ENCODE measurements at regions not wholly inside any gene's neighbourhood (a gene's known extent, or its start where the extent isn't known, plus 50 kb on each side); places are given as distances from the start of the nearest gene placed in this dataset.

- Histone ChIP-seq H3K9ac (ENCODE audit: low read length) (no peak overlapping the region), H3K27ac (ENCODE audit: low read depth, low read length) (no peak overlapping the region), H3K36me3 (ENCODE audit: insufficient read depth, low read length) (no peaks in the 10 kb centered on the region), H3K4me2 (ENCODE audit: low read length) (no peak overlapping the region), H3K79me2 (ENCODE audit: insufficient read depth, low read length) (no peaks in the 10 kb centered on the region), H2AFZ (ENCODE audit: low read depth, low read length) (no peak overlapping the region), H3K4me3 (ENCODE audit: insufficient read depth, low read depth, low read length) (no peak overlapping the region), H4K20me1 (ENCODE audit: insufficient read depth, low read length) (no peaks in the 10 kb centered on the region), H3K27me3 (ENCODE audit: insufficient read depth, low read length) (no peaks in the 10 kb centered on the region), H3K4me1 (ENCODE audit: insufficient read depth, low read length) (peaks cover 8% of the 10 kb centered on the region), H3K9me3 (ENCODE audit: insufficient read depth, low read depth, low read length) (no peaks in the 10 kb centered on the region)
- H3K27ac Mint-ChIP-seq (ENCODE audit: unreplicated experiment) = no peak overlapping the region
- H3K27me3 Mint-ChIP-seq (ENCODE audit: low read depth, unreplicated experiment) = peaks cover 3% of the 10 kb centered on the region
- no peak overlapping the region for H3K4me3 Mint-ChIP-seq (ENCODE audit: unreplicated experiment)
- H3K36me3 Mint-ChIP-seq (ENCODE audit: low read depth, unreplicated experiment) = no peaks in the 10 kb centered on the region
- DNase-seq (ENCODE audit: low read depth) (no peak), FAIRE-seq (no peak)
- H3K9me3 Mint-ChIP-seq (ENCODE audit: unreplicated experiment) = no peaks in the 10 kb centered on the region
- H3K4me1 Mint-ChIP-seq (ENCODE audit: low read depth, unreplicated experiment) = peaks cover 6% of the 10 kb centered on the region
- no peak for TF ChIP-seq EZH2 (IDR thresholded peaks at IDR 0.05; ENCODE audit: insufficient read depth, low read length)
- TF ChIP-seq CTCF (IDR thresholded peaks at IDR 0.05; ENCODE audit: insufficient read depth, low read depth, low read length) = no peak
Measured at GRCh38 chr13:30128591-30128990, 178.8 kb downstream of the KATNAL1 start.

GRCh38 chr13:30128095-30128494 lies 179.3 kb downstream of the KATNAL1 start:
- no peaks in the 10 kb centered on the region for H3K36me3 Mint-ChIP-seq (ENCODE audit: low read depth, unreplicated experiment)
- DNase-seq (ENCODE audit: low read depth) (no peak), FAIRE-seq (no peak)
- peaks cover 2% of the 10 kb centered on the region for H3K9me3 Mint-ChIP-seq (ENCODE audit: unreplicated experiment)
- no peak overlapping the region for H3K4me2 ChIP-seq (ENCODE audit: low read length)
- no peaks in the 10 kb centered on the region for H3K36me3 ChIP-seq (ENCODE audit: insufficient read depth, low read length)
- peaks cover 6% of the 10 kb centered on the region for H3K4me1 Mint-ChIP-seq (ENCODE audit: low read depth, unreplicated experiment)
- H3K27me3 ChIP-seq (ENCODE audit: insufficient read depth, low read length) = no peaks in the 10 kb centered on the region
- H3K4me1 ChIP-seq (ENCODE audit: insufficient read depth, low read length) = peaks cover 8% of the 10 kb centered on the region
- H2AFZ ChIP-seq (ENCODE audit: low read depth, low read length) = no peak overlapping the region
- no peak overlapping the region for H3K9ac ChIP-seq (ENCODE audit: low read length)
- no peak for TF ChIP-seq EZH2 (IDR thresholded peaks at IDR 0.05; ENCODE audit: insufficient read depth, low read length)
- no peak for TF ChIP-seq CTCF (IDR thresholded peaks at IDR 0.05; ENCODE audit: insufficient read depth, low read depth, low read length)
- no peaks in the 10 kb centered on the region for H3K9me3 ChIP-seq (ENCODE audit: insufficient read depth, low read depth, low read length)
- peaks cover 3% of the 10 kb centered on the region for H3K27me3 Mint-ChIP-seq (ENCODE audit: low read depth, unreplicated experiment)
- H4K20me1 ChIP-seq (ENCODE audit: insufficient read depth, low read length) = no peaks in the 10 kb centered on the region
- H3K4me3 ChIP-seq (ENCODE audit: insufficient read depth, low read depth, low read length) = no peak overlapping the region
- H3K4me3 Mint-ChIP-seq (ENCODE audit: unreplicated experiment) = no peak overlapping the region
- H3K79me2 ChIP-seq (ENCODE audit: insufficient read depth, low read length) = no peaks in the 10 kb centered on the region
- no peak overlapping the region for H3K27ac ChIP-seq (ENCODE audit: low read depth, low read length)
- no peak overlapping the region for H3K27ac Mint-ChIP-seq (ENCODE audit: unreplicated experiment)

- no peak overlapping the region for H3K27ac ChIP-seq (ENCODE audit: low read depth, low read length)
- no peak for TF ChIP-seq EZH2 (IDR thresholded peaks at IDR 0.05; ENCODE audit: insufficient read depth, low read length)
- no peak for TF ChIP-seq CTCF (IDR thresholded peaks at IDR 0.05; ENCODE audit: insufficient read depth, low read depth, low read length)
- no peaks in the 10 kb centered on the region for H3K27me3 Mint-ChIP-seq (ENCODE audit: low read depth, unreplicated experiment)
Measured at GRCh38 chr13:30126903-30127428, 180.4 kb downstream of the KATNAL1 start.

More at GRCh38 chr13:30126903-30127428, 180.4 kb downstream of the KATNAL1 start:
- Histone ChIP-seq H3K36me3 (ENCODE audit: insufficient read depth, low read length) (no peaks in the 10 kb centered on the region), H4K20me1 (ENCODE audit: insufficient read depth, low read length) (no peaks in the 10 kb centered on the region), H3K9ac (ENCODE audit: low read length) (no peak overlapping the region), H3K79me2 (ENCODE audit: insufficient read depth, low read length) (no peaks in the 10 kb centered on the region), H3K4me3 (ENCODE audit: insufficient read depth, low read depth, low read length) (no peak overlapping the region), H3K9me3 (ENCODE audit: insufficient read depth, low read depth, low read length) (no peaks in the 10 kb centered on the region), H2AFZ (ENCODE audit: low read depth, low read length) (no peak overlapping the region), H3K4me1 (ENCODE audit: insufficient read depth, low read length) (peaks cover 8% of the 10 kb centered on the region), H3K4me2 (ENCODE audit: low read length) (no peak overlapping the region), H3K27me3 (ENCODE audit: insufficient read depth, low read length) (no peaks in the 10 kb centered on the region)
- H3K4me3 Mint-ChIP-seq (ENCODE audit: unreplicated experiment) = no peak overlapping the region
- peaks cover 2% of the 10 kb centered on the region for H3K9me3 Mint-ChIP-seq (ENCODE audit: unreplicated experiment)
- no peaks in the 10 kb centered on the region for H3K36me3 Mint-ChIP-seq (ENCODE audit: low read depth, unreplicated experiment)
- peaks cover 4% of the 10 kb centered on the region for H3K4me1 Mint-ChIP-seq (ENCODE audit: low read depth, unreplicated experiment)
- no peak overlapping the region for H3K27ac Mint-ChIP-seq (ENCODE audit: unreplicated experiment)
- no peak for DNase-seq (ENCODE audit: low read depth)
- no peak for FAIRE-seq

Measured in astrocyte (in vitro differentiated cells and primary cell).